ENCODE measurements at regions not wholly inside any gene's neighbourhood (a gene's known extent, or its start where the extent isn't known, plus 50 kb on each side); places are given as distances from the start of the nearest gene placed in this dataset.
"Not testable (repeated sequence)": the region's sequence is repeated elsewhere in the genome, so short reads cannot be mapped to it uniquely, and the experiment has no call there.

DNA sequence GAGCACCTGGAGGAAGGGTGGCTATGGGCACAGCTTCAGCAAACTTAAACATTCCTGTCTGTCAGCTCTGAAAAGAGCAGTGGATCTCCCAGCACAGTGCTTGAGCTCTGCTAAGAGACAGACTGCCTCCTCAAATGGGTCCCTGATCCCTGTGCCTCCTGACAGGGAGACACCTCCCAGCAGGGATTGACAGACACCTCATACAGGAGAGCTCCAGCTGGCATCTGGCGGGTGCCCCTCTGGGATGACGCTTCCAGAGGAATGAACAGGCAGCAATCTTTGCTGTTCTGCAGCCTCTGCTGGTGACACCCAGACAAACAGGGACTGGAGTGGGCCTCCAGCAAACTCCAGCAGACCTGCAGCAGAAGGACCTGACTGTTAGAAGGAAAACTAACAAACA lies 307.8 kb downstream of the AGTPBP1 start:
- not testable (repeated sequence) for TF ChIP-seq POLR2A (IDR thresholded peaks at IDR 0.05); CTCF (IDR thresholded peaks at IDR 0.05); EP300 (IDR thresholded peaks at IDR 0.05; ENCODE audit: low read depth)

Data from transverse colon (tissue), 3 donors.